Non-pigmented ciliary epithelial cell (primary cell): ENCODE measurements at regions not wholly inside any gene's neighbourhood (a gene's known extent, or its start where the extent isn't known, plus 50 kb on each side); places are given as distances from the start of the nearest gene placed in this dataset.

Experiments used
- DNase-seq: peaks from one replicate; pipeline ENCODE4 v3.0.0-alpha.2; 2010; ENCODE audit warnings: low read depth

- no peak for DNase-seq
Observed at GRCh38 chr3:46146548-46146947, 61.6 kb downstream of the CCR1 start.

- no peak for DNase-seq
Observed at GRCh38 chr3:46146021-46146420, 62.1 kb downstream of the CCR1 start.

- no peak for DNase-seq
Observed at GRCh38 chr3:46145147-46145546, 63.0 kb downstream of the CCR1 start.

GRCh38 chr3:46143951-46144473 lies 64.1 kb downstream of the CCR1 start:
- DNase-seq: no peak

- DNase-seq: no peak
Observed at GRCh38 chr3:46141813-46142212, 66.3 kb downstream of the CCR1 start.

GRCh38 chr3:46138581-46138980 lies 69.5 kb downstream of the CCR1 start:
- DNase-seq: no peak

GRCh38 chr3:46135475-46135874 lies 72.6 kb downstream of the CCR1 start:
- no peak for DNase-seq

GRCh38 chr3:46133285-46133684 lies 74.8 kb downstream of the CCR1 start:
- no peak for DNase-seq

- DNase-seq: no peak
Observed at GRCh38 chr3:46132565-46132964, 75.5 kb downstream of the CCR1 start.

- no peak for DNase-seq
Observed at GRCh38 chr3:46131884-46132450, 76.1 kb downstream of the CCR1 start.

- DNase-seq: no peak
Observed at GRCh38 chr3:46130631-46131310, 77.3 kb downstream of the CCR1 start.

- no peak for DNase-seq
Observed at GRCh38 chr3:46129588-46130272, 78.4 kb downstream of the CCR1 start.

- peak; percentile 78 for DNase-seq
Observed at GRCh38 chr3:46127503-46127902, 80.6 kb downstream of the CCR1 start.

- peak; percentile 10 for DNase-seq
Observed at GRCh38 chr3:46124216-46125177, 83.6 kb downstream of the CCR1 start.

GRCh38 chr3:46123646-46124045 lies 84.5 kb downstream of the CCR1 start:
- DNase-seq: no peak

GRCh38 chr3:46122091-46122490 lies 86.0 kb downstream of the CCR1 start:
- no peak for DNase-seq

- DNase-seq: no peak
Observed at GRCh38 chr3:46120983-46121382, 87.1 kb downstream of the CCR1 start.

- DNase-seq: no peak
Observed at GRCh38 chr3:46119709-46120498, 88.2 kb downstream of the CCR1 start.

- no peak for DNase-seq
Observed at GRCh38 chr3:46119253-46119652, 88.9 kb downstream of the CCR1 start.

GRCh38 chr3:46116996-46117395 lies 89.7 kb upstream of the XCR1 start:
- no peak for DNase-seq

- peak; percentile 40 for DNase-seq
Observed at GRCh38 chr3:46114323-46114988, 87.2 kb upstream of the XCR1 start.
